ENCODE measurements at regions not wholly inside any gene's neighbourhood (a gene's known extent, or its start where the extent isn't known, plus 50 kb on each side); places are given as distances from the start of the nearest gene placed in this dataset.

GRCh38 chr13:99903140-99903539 is 68.4 kb downstream of the ZIC5 start:
- TF ChIP-seq CTCF (IDR thresholded peaks at IDR 0.05), result no peak
- TF ChIP-seq POLR2A (IDR thresholded peaks at IDR 0.05), result no peak
